ENCODE measurements at regions not wholly inside any gene's neighbourhood (a gene's known extent, or its start where the extent isn't known, plus 50 kb on each side); places are given as distances from the start of the nearest gene placed in this dataset.

DNA sequence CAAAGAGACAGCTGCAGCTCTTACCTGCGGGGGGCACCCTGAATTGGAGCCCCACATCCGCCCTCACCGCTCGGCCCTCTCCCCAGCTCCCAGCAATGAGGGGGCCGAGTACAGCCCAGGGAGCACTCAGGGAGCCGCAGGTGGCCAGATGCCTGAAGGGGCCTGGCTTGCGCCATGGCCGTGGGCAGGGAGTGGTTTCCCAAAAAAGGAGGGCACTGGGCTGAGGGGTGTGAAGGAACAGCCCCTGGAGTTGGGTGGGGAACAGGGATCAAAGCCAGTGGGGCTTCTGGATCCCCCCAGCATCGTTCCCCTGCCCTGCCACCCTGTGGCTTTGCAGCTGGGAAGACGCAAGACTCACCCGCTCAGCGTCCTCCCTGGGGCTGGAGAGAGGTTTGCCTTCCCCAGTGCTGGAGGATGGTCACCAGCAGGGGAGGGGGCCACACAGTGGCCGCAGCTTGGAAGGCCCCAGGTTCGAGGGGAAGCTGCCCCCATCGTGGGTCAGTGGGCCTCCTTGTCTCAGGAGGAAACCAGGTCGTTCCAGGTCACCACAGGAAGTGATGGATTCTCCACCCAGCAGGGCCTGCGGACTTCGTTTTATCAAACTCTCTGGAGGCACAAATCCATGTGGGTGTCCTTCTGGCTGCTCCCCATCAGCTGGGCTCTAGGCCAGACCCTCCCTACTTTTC is 68.2 kb upstream of the HPCAL1 start:
- Histone ChIP-seq H3K4me1 (peaks cover 0 to 2% (median under 1%) of the 10 kb centered on the region in 4 donors), H3K9me3 (no peaks in the 10 kb centered on the region), H3K36me3 (no peaks in the 10 kb centered on the region), H3K4me3 (no peak overlapping the region), H3K27me3 (no peaks in the 10 kb centered on the region), H3K27ac (no peak overlapping the region)
- DNase-seq = no peak
- WGBS, 2 donors (ENCODE audit: low coverage in 1 of 2) = 79% methylated on average over 16 of the region's 18 CpGs; no CpG with 5 or more reads in 1 of the 2 donors
- in situ Hi-C loops (cut with MboI; ENCODE audit: low pct_ligation_motif_present in 1 of 4, low pct_unique_long_range_greater_than_20kb in 1 of 4, low sequenced_read_pairs in 3 of 4) = no loop called here
- intact Hi-C loops (cut with DNase I; ENCODE audit: low total_unique reads) = no loop called here
- TF ChIP-seq, protein P1, sequence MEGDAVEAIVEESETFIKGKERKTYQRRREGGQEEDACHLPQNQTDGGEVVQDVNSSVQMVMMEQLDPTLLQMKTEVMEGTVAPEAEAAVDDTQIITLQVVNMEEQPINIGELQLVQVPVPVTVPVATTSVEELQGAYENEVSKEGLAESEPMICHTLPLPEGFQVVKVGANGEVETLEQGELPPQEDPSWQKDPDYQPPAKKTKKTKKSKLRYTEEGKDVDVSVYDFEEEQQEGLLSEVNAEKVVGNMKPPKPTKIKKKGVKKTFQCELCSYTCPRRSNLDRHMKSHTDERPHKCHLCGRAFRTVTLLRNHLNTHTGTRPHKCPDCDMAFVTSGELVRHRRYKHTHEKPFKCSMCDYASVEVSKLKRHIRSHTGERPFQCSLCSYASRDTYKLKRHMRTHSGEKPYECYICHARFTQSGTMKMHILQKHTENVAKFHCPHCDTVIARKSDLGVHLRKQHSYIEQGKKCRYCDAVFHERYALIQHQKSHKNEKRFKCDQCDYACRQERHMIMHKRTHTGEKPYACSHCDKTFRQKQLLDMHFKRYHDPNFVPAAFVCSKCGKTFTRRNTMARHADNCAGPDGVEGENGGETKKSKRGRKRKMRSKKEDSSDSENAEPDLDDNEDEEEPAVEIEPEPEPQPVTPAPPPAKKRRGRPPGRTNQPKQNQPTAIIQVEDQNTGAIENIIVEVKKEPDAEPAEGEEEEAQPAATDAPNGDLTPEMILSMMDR (IDR thresholded peaks at IDR 0.05) = no peak
- TF ChIP-seq POLR2A (IDR thresholded peaks at IDR 0.05) = no peak
- TF ChIP-seq POLR2AphosphoS5 (IDR thresholded peaks at IDR 0.05) = no peak
- no peak for TF ChIP-seq EP300 (IDR thresholded peaks at IDR 0.05; ENCODE audit: low read depth)

DNA sequence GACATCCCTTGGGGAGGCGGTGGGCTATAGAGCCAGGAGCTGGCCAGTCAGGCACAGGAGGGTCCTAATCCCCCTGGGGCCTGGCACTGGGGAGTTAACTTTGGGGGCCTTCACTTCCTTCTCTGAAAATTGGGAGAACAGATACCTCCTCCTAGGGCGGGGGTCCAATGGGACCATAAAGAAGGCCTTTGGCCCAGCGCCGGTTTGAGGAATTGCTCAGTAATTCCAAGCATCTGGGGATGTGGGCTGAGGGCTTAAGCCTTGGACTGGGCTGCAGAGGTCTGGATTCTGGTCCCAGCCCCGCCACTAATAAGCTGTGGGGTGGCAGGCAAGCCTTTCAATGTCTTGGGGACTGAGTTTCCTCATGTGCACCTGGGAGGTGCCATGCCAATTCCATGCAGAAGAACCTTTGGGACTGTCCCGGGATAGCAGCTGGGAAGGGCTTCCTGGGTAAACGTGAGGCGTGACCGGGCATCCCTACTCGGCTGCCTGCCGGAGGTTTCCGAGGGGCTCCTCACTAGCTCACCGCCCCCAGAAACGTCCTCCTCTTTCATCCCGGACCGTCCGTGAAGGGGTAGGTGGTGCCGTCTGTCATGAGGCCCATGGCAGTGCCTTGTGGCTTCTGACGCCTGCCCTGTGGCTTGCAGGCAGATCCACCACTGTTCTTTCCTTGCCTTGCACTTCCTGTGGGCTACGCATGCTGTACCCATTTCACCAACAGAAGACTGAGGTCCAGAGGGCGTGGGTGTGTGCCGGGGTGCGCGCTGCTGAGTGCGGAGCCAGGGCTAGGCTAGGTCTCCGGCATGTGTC is 67.4 kb upstream of the HPCAL1 start:
- H3K4me3 ChIP-seq = no peak overlapping the region
- no peaks in the 10 kb centered on the region for H3K9me3 ChIP-seq
- 74% methylated on average over 21 of the region's 26 CpGs; no CpG with 5 or more reads in 1 of the 2 donors for WGBS, 2 donors (ENCODE audit: low coverage in 1 of 2)
- no peaks in the 10 kb centered on the region for H3K36me3 ChIP-seq
- intact Hi-C loops (cut with DNase I; ENCODE audit: low total_unique reads) (no loop called here), in situ Hi-C loops (cut with MboI; ENCODE audit: low pct_ligation_motif_present in 1 of 4, low pct_unique_long_range_greater_than_20kb in 1 of 4, low sequenced_read_pairs in 3 of 4) (no loop called here)
- no peak for DNase-seq
- no peaks in the 10 kb centered on the region for H3K27me3 ChIP-seq
- no peak overlapping the region for H3K27ac ChIP-seq
- TF ChIP-seq, protein P1 (IDR thresholded peaks at IDR 0.05) = no peak
- TF ChIP-seq POLR2AphosphoS5 (IDR thresholded peaks at IDR 0.05) (no peak), EP300 (IDR thresholded peaks at IDR 0.05; ENCODE audit: low read depth) (no peak), POLR2A (IDR thresholded peaks at IDR 0.05) (no peak)
- H3K4me1 ChIP-seq = no peaks in the 10 kb centered on the region

DNA sequence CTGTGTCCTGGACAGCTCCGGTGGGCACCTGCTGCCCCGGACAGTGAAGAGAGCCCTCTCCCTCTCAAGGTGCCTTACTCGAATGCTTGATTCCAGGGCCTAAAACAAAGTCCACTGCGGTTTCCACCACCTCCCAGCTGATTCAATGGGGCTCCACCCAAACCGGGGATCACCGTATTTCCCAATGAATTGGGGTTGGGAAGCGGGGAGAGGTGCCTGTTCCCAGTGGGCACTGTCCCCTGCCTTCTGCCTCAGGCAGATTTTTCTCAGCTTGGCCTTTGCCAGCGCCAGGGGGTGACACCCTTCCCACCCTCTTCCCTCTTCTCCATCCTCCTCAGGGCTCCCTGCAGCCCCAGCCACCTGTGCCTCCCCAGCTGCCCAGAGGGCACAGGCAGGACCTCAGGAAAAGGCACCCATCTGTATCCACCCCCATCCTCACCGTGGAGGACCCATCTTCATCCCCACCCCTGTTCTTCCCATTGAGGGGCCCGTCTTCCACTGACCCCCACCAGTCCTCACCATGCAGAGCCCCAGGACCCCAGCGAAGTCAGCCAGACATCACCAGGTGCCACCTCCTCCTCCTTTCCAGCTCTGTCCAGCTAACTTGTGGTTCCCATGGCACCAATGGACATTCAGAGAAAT is 66.7 kb upstream of the HPCAL1 start:
- no peaks in the 10 kb centered on the region for H3K4me1 ChIP-seq
- no peaks in the 10 kb centered on the region for H3K27me3 ChIP-seq
- DNase-seq = no peak
- no peak overlapping the region for H3K4me3 ChIP-seq
- WGBS, 2 donors (ENCODE audit: low coverage in 1 of 2) = 70% methylated on average over 9 of the region's 11 CpGs; no CpG with 5 or more reads in 1 of the 2 donors
- no peak overlapping the region for H3K27ac ChIP-seq
- H3K9me3 ChIP-seq = no peaks in the 10 kb centered on the region
- TF ChIP-seq, protein P1 (IDR thresholded peaks at IDR 0.05) = no peak
- TF ChIP-seq POLR2AphosphoS5 (IDR thresholded peaks at IDR 0.05) (no peak), POLR2A (IDR thresholded peaks at IDR 0.05) (no peak)
- H3K36me3 ChIP-seq = no peaks in the 10 kb centered on the region
- intact Hi-C loops (cut with DNase I; ENCODE audit: low total_unique reads) (no loop called here), in situ Hi-C loops (cut with MboI; ENCODE audit: low pct_ligation_motif_present in 1 of 4, low pct_unique_long_range_greater_than_20kb in 1 of 4, low sequenced_read_pairs in 3 of 4) (no loop called here)
